Skeletal muscle tissue (tissue), 3 donors: ENCODE measurements at regions not wholly inside any gene's neighbourhood (a gene's known extent, or its start where the extent isn't known, plus 50 kb on each side); places are given as distances from the start of the nearest gene placed in this dataset.

Experiments
- H3K27ac ChIP-seq: one replicate; pipeline ENCODE4 v1.7.0; 2013; ENCODE audit warnings: mild to moderate bottlenecking, low read depth, low read length, inconsistent platforms
- H3K27me3 ChIP-seq, 3 donors: one replicate each; pipeline ENCODE4 v1.7.0; 2013; ENCODE audit warnings: low read length in 3 of 3; ENCODE audit not compliant: control insufficient read depth in 3 of 3, insufficient read depth in 3 of 3
- H3K36me3 ChIP-seq, 3 donors: one replicate each; pipeline ENCODE4 v1.7.0; 2013; ENCODE audit warnings: low read length in 3 of 3; ENCODE audit not compliant: control insufficient read depth in 3 of 3, insufficient read depth in 3 of 3
- H3K4me1 ChIP-seq, 3 donors: one replicate each; pipeline ENCODE4 v1.7.0; 2013; ENCODE audit warnings: low read length in 3 of 3, mild to moderate bottlenecking in 3 of 3; ENCODE audit not compliant: control insufficient read depth in 3 of 3, insufficient read depth in 3 of 3
- H3K4me3 ChIP-seq, 3 donors: one replicate each; pipeline ENCODE4 v1.7.0; 2013; ENCODE audit warnings: low read length in 3 of 3
- H3K9ac ChIP-seq, 3 donors: one replicate each; pipeline ENCODE4 v1.7.0; 2013; ENCODE audit warnings: low read length in 3 of 3, mild to moderate bottlenecking in 3 of 3, moderate library complexity in 2 of 3, low read depth in 1 of 3
- H3K9me3 ChIP-seq, 3 donors: one replicate each; pipeline ENCODE4 v1.7.0; 2013; ENCODE audit warnings: low read length in 3 of 3; ENCODE audit not compliant: control insufficient read depth in 3 of 3
- donor health status: Osteomylitis.

DNA sequence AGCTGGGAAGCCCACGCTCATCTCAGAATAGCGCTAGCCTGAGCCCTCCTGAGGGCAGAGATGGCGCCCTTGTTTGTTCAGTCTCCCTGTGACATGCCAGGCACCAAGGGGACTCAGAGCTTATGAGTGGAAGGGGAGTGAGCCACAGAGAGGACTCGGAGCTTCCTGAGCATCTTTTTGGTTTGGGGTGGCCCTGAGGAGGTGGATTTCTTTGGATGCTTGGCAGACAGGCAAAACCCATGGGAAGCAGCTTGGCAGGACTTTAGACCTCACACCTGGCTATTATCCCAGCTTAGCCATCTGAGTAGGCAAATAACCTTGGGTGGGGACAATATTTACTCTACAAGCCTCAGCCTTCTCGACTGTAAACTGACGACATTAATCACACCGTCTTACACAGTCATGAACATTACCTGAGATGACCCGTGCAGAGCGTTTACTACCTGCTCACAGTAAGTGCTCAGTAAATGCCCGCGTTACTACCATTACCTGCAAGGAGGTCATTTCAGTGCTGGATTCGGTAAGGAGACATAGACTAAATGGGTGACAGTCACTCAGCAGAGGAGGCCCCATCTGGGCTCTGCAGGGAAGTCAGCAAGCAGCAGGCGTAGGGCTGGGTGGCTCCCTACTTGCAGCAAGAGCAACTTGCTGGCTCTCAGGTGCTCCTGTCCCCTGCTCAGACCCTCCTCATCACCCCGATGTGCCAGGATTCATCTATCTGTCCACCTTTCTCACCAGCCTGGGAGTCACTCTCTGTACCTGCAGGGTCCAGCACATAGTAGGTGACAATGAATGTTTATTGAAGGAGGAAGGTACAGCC, 54.9 kb downstream of the KLHDC7A start:
- H3K9ac ChIP-seq = no peak overlapping the region
- H3K27me3 ChIP-seq = peaks cover 18 to 61% (median 47%) of the 10 kb centered on the region in 3 donors
- H3K36me3 ChIP-seq = no peaks in the 10 kb centered on the region
- no peaks in the 10 kb centered on the region for H3K4me1 ChIP-seq
- H3K27ac ChIP-seq = no peak overlapping the region
- H3K4me3 ChIP-seq = no peak overlapping the region
- no peaks in the 10 kb centered on the region for H3K9me3 ChIP-seq

GRCh38 chr1:18536356-18536755, 55.6 kb downstream of the KLHDC7A start:
- no peak overlapping the region for H3K27ac ChIP-seq
- no peak overlapping the region for H3K4me3 ChIP-seq
- no peaks in the 10 kb centered on the region for H3K9me3 ChIP-seq
- no peaks in the 10 kb centered on the region for H3K4me1 ChIP-seq
- H3K36me3 ChIP-seq = no peaks in the 10 kb centered on the region
- peaks cover 22 to 60% (median 52%) of the 10 kb centered on the region in 3 donors for H3K27me3 ChIP-seq
- no peak overlapping the region for H3K9ac ChIP-seq

GRCh38 chr1:18536915-18537314, 56.2 kb downstream of the KLHDC7A start:
- no peak overlapping the region for H3K9ac ChIP-seq
- no peaks in the 10 kb centered on the region for H3K9me3 ChIP-seq
- no peaks in the 10 kb centered on the region for H3K36me3 ChIP-seq
- H3K4me3 ChIP-seq = no peak overlapping the region
- no peak overlapping the region for H3K27ac ChIP-seq
- peaks cover 21 to 58% (median 55%) of the 10 kb centered on the region in 3 donors for H3K27me3 ChIP-seq
- no peaks in the 10 kb centered on the region for H3K4me1 ChIP-seq

DNA sequence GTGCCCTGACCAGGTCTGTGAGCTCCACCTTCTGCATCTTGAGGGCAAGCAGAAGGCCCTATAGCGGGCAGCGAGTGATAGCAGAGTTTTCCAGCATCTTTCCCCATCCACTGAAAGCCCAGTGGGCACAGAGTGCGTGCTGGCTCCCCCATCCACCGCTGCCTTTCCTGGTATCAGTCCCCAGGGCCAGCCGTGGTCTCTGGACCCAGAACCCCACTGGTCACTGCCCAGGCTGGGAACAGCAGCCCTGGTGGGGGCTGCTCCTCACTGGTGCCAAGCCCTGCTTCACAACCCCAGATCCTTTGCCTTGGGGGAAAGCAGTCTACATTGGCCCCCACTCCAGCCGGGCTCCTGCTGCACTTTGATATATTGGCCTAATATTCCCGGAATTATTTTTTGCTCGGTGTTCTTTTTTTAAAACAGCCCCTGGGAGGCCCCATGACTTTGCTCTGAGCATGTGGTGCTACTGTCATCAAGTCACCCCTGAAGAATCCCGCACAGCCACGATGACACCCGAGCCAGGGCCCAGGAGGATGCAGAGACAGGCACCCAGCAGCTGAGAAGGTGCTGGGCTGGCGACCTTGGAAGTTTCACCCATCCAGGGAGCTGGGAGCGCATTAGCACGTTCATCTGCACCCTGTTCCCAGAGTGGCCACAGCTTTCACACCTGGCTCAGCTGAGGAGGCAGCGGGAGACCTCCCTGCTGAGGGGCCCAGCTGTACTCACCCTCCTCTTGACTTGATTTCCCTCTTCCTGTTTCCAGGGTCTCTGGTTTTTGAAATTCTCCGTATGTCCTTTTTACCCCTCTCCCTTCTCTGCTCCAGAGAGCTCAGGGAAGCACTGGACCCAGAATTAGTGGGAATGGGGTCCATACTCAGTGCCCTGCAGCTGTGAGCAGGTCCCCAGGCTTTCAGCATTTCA, 56.9 kb downstream of the KLHDC7A start:
- Histone ChIP-seq H3K9ac (no peak overlapping the region), H3K4me3 (no peak overlapping the region), H3K4me1 (no peaks in the 10 kb centered on the region), H3K9me3 (no peaks in the 10 kb centered on the region), H3K27ac (no peak overlapping the region), H3K36me3 (no peaks in the 10 kb centered on the region), H3K27me3 (peaks cover 27 to 59% (median 53%) of the 10 kb centered on the region in 3 donors)

DNA sequence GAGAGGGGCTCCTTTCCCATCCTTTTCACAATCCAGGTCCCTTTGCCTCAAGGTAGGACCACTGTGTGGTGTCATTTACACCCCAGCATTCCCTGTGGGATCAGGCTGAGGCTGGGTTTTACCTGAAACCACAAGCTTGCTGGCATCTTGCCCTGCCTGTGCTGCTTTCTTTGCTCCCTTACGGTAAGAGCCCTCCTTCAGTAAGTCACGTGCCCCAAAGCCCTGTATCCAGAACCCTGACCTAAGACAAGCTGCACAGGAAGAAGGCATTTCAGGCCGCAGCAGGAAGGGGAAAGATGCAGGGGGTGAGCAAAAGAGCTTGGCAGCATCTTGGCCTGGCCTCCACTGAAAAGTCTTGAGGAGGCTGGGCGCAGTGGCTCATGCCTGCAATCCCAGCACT, 58.4 kb downstream of the KLHDC7A start:
- Histone ChIP-seq H3K27me3 (peaks cover 34 to 60% (median 54%) of the 10 kb centered on the region in 3 donors), H3K27ac (no peak overlapping the region), H3K36me3 (no peaks in the 10 kb centered on the region), H3K4me1 (no peaks in the 10 kb centered on the region), H3K9ac (no peak overlapping the region), H3K9me3 (peaks cover 0 to 4% (median 2%) of the 10 kb centered on the region in 3 donors), H3K4me3 (no peak overlapping the region)

- Histone ChIP-seq H3K9me3 (peaks cover 0 to 4% (median 2%) of the 10 kb centered on the region in 3 donors), H3K27ac (no peak overlapping the region), H3K27me3 (peaks cover 45 to 58% (median 53%) of the 10 kb centered on the region in 3 donors), H3K4me1 (no peaks in the 10 kb centered on the region), H3K9ac (no peak overlapping the region), H3K4me3 (no peak overlapping the region), H3K36me3 (no peaks in the 10 kb centered on the region)
Observed at GRCh38 chr1:18540136-18540765, 59.5 kb downstream of the KLHDC7A start.

DNA sequence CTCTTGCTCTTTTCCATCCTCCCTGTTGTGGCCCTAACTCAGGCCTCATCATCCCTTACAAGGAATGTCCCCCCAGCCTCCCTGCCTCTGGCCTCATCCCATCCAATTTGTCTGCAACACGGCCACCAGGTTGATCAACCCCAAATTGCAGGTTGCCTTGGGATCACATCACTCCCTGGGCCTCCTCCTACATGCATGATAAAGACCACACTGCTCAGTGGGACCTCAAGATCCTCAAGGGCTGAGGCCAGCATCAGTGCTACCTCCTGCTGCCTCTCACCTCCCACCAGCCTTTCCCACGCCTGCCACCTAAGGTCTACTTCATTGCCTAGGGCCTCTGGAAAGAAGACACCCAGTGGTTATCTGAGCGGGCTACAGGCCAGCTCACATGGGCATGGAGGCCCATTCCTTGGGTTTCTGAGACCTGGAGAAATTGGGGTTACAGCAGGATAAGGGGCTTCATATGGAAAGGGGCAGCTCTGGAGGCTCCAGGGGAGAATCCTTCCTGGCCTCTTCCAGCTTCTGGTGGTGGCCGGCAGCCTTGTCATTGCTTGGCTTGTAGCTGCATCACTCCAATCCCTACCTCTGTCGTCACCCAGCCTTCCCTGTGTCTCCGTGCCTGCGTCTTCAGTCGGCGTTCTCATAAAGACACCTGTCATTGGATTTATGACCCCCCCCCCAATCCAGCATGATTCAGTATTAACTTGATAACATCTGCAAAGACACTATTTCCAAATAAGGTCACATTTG, 60.5 kb downstream of the KLHDC7A start:
- Histone ChIP-seq H3K4me3 (no peak overlapping the region), H3K36me3 (no peaks in the 10 kb centered on the region), H3K4me1 (no peaks in the 10 kb centered on the region), H3K9ac (no peak overlapping the region), H3K27ac (no peak overlapping the region), H3K9me3 (peaks cover 0 to 4% (median 2%) of the 10 kb centered on the region in 3 donors), H3K27me3 (peaks cover 54 to 56% (median 56%) of the 10 kb centered on the region in 3 donors)

DNA sequence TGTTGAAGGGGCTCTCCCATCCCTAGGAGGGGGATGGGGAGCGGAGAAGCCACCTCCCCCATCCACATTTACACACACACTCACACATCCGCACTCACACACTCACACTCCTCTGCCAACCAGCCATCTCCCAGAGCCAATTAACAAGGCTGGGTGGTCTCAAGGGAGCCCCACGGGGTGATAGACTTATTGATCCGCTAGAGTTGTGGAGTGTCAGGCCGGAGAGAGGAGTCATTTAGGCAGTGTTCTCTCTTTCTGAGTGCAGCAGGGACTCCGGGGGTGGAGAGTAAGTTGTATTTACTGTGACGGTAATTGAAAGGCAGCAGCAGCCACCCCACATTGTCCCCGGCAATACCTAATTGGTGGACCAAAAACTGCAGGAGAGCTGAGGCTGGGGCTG, 61.6 kb downstream of the KLHDC7A start:
- H3K36me3 ChIP-seq = no peaks in the 10 kb centered on the region
- no peak overlapping the region for H3K4me3 ChIP-seq
- no peak overlapping the region for H3K27ac ChIP-seq
- peaks cover 50 to 55% (median 53%) of the 10 kb centered on the region in 3 donors for H3K27me3 ChIP-seq
- peaks cover 0 to 4% (median 2%) of the 10 kb centered on the region in 3 donors for H3K9me3 ChIP-seq
- no peak overlapping the region for H3K9ac ChIP-seq
- no peaks in the 10 kb centered on the region for H3K4me1 ChIP-seq

- peaks cover 53 to 65% (median 64%) of the 10 kb centered on the region in 3 donors for H3K27me3 ChIP-seq
- no peak overlapping the region for H3K9ac ChIP-seq
Observed at GRCh38 chr1:18546026-18546425, 65.3 kb downstream of the KLHDC7A start.

More at GRCh38 chr1:18546026-18546425, 65.3 kb downstream of the KLHDC7A start:
- H3K4me1 ChIP-seq = no peaks in the 10 kb centered on the region
- H3K9me3 ChIP-seq = peaks cover 0 to 4% (median 2%) of the 10 kb centered on the region in 3 donors
- no peak overlapping the region for H3K4me3 ChIP-seq
- H3K36me3 ChIP-seq = no peaks in the 10 kb centered on the region
- no peak overlapping the region for H3K27ac ChIP-seq
